ENCODE measurements at regions not wholly inside any gene's neighbourhood (a gene's known extent, or its start where the extent isn't known, plus 50 kb on each side); places are given as distances from the start of the nearest gene placed in this dataset.

DNA sequence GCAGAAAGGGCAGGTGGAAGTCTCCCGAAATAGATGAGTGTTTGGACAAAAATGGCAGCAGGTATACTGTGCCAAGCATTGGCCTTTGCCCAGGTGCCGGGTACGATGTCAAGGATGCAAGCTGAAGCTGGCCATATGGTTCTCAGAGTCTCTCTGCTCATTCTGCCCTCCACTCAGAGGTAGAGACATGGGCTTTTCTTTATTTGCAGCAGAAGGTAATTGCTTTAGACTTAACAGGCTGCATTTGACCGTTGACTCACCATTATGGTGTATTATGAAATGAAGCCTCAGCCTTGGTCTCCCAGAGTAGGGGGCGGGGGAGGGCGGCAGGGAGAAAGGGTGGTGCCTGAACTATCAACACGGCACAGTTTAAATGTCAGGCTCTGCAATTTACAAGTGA is 969.1 kb upstream of the EEF2KMT start:
- no peaks in the 10 kb centered on the region for H3K4me1 ChIP-seq (ENCODE audit: control insufficient read depth, extremely low read depth, insufficient read depth, low read length)
- DNase-seq (ENCODE audit: low read depth, low spot score) (no peak), FAIRE-seq (no peak)
- POLR2A ChIA-PET, result no interaction called here
- no peak overlapping the region for H3K27ac ChIP-seq (ENCODE audit: insufficient read depth, low read depth, low read length)
- intact Hi-C loops (cut with micrococcal nuclease), result no loop called here
- H3K4me2 ChIP-seq (ENCODE audit: insufficient read depth, low read length), result no peak overlapping the region
- H3K9me3 ChIP-seq (replicated peaks; ENCODE audit: control insufficient read depth, insufficient read depth, low read length), result peaks cover 5% of the 10 kb centered on the region
- no peak overlapping the region for H3K4me3 ChIP-seq (replicated peaks in 1 of 3; ENCODE audit: insufficient read depth in 1 of 3, low read depth in 1 of 3, low read length in 3 of 3)
- no peaks in the 10 kb centered on the region for H3K27me3 ChIP-seq (ENCODE audit: control insufficient read depth in 2 of 2, insufficient read depth in 2 of 2, low read length in 2 of 2)
- TF ChIP-seq, protein P1, sequence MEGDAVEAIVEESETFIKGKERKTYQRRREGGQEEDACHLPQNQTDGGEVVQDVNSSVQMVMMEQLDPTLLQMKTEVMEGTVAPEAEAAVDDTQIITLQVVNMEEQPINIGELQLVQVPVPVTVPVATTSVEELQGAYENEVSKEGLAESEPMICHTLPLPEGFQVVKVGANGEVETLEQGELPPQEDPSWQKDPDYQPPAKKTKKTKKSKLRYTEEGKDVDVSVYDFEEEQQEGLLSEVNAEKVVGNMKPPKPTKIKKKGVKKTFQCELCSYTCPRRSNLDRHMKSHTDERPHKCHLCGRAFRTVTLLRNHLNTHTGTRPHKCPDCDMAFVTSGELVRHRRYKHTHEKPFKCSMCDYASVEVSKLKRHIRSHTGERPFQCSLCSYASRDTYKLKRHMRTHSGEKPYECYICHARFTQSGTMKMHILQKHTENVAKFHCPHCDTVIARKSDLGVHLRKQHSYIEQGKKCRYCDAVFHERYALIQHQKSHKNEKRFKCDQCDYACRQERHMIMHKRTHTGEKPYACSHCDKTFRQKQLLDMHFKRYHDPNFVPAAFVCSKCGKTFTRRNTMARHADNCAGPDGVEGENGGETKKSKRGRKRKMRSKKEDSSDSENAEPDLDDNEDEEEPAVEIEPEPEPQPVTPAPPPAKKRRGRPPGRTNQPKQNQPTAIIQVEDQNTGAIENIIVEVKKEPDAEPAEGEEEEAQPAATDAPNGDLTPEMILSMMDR (IDR thresholded peaks at IDR 0.05; ENCODE audit: extremely low read depth in 1 of 2, insufficient read depth in 1 of 2, low read depth in 1 of 2, low read length in 2 of 2), result no peak
- H3K36me3 ChIP-seq (ENCODE audit: control insufficient read depth in 2 of 2, extremely low read depth in 1 of 2, insufficient read depth in 2 of 2, low read length in 2 of 2), result no peaks in the 10 kb centered on the region
- dilution Hi-C loops (cut with MboI; ENCODE audit: extremely low pct_ligation_motif_present, low sequenced_read_pairs), result no loop called here
- no peaks in the 10 kb centered on the region for H3K9me1 ChIP-seq (replicated peaks; ENCODE audit: control insufficient read depth, extremely low read depth, insufficient read depth, low read length)
- no peaks in the 10 kb centered on the region for H3K79me2 ChIP-seq (ENCODE audit: control insufficient read depth, insufficient read depth, low read length)
- no TSS peak for BruUV-seq (replicated peaks)
- CTCF ChIA-PET, result no interaction called here
- H2AFZ ChIP-seq (ENCODE audit: low read depth, low read length), result no peak overlapping the region
- H3K9ac ChIP-seq (replicated peaks; ENCODE audit: extremely low read depth, insufficient read depth, low read length), result no peak overlapping the region
- no peaks in the 10 kb centered on the region for H4K20me1 ChIP-seq (replicated peaks; ENCODE audit: control insufficient read depth, extremely low read depth, insufficient read depth, low read length)

DNA sequence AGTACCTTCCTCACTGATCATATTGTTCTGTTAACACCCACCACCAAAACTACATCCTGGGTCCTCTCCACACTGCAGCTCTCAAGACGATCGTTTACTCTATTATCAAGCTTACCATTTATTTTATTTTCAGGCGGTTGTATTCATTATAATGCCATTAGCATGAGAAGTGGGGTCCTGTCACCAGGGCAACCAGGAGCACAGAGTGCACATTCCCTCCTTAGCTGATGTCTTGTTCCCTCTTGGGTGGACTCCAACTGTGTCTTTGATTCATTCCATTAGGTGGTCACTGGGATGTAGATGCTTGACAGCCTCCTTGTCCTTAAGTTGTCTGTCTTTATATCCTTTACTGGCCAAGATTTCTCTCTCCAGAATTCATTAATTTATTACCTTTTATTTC is 965.9 kb upstream of the EEF2KMT start:
- Histone ChIP-seq H3K79me2 (ENCODE audit: control insufficient read depth, insufficient read depth, low read length) (no peaks in the 10 kb centered on the region), H3K36me3 (ENCODE audit: control insufficient read depth in 2 of 2, extremely low read depth in 1 of 2, insufficient read depth in 2 of 2, low read length in 2 of 2) (no peaks in the 10 kb centered on the region), H4K20me1 (replicated peaks; ENCODE audit: control insufficient read depth, extremely low read depth, insufficient read depth, low read length) (no peaks in the 10 kb centered on the region), H3K27me3 (ENCODE audit: control insufficient read depth in 2 of 2, insufficient read depth in 2 of 2, low read length in 2 of 2) (no peaks in the 10 kb centered on the region), H3K4me3 (replicated peaks in 1 of 3; ENCODE audit: insufficient read depth in 1 of 3, low read depth in 1 of 3, low read length in 3 of 3) (no peak overlapping the region), H3K9me3 (replicated peaks; ENCODE audit: control insufficient read depth, insufficient read depth, low read length) (peaks cover 5% of the 10 kb centered on the region), H3K27ac (ENCODE audit: insufficient read depth, low read depth, low read length) (no peak overlapping the region), H2AFZ (ENCODE audit: low read depth, low read length) (no peak overlapping the region), H3K4me2 (ENCODE audit: insufficient read depth, low read length) (no peak overlapping the region), H3K4me1 (ENCODE audit: control insufficient read depth, extremely low read depth, insufficient read depth, low read length) (no peaks in the 10 kb centered on the region), H3K9ac (replicated peaks; ENCODE audit: extremely low read depth, insufficient read depth, low read length) (no peak overlapping the region), H3K9me1 (replicated peaks; ENCODE audit: control insufficient read depth, extremely low read depth, insufficient read depth, low read length) (no peaks in the 10 kb centered on the region)
- ChIA-PET CTCF (no interaction called here), POLR2A (no interaction called here)
- no peak for FAIRE-seq
- dilution Hi-C loops (cut with MboI; ENCODE audit: extremely low pct_ligation_motif_present, low sequenced_read_pairs), result no loop called here
- no peak for DNase-seq (ENCODE audit: low read depth, low spot score)
- TF ChIP-seq GATA2 (IDR thresholded peaks at IDR 0.05; ENCODE audit: insufficient read depth, insufficient read length, low read depth, low read length) (no peak), POLR2A (IDR thresholded peaks at IDR 0.05; ENCODE audit: low read depth, low read length) (no peak), JUN (IDR thresholded peaks at IDR 0.05; ENCODE audit: borderline replicate concordance, insufficient read depth, insufficient read length, low read depth) (no peak), MYC (IDR thresholded peaks at IDR 0.05; ENCODE audit: low read depth, low read length) (no peak), FOS (IDR thresholded peaks at IDR 0.05; ENCODE audit: borderline replicate concordance, insufficient read depth, low read length) (no peak), POLR2AphosphoS5 (IDR thresholded peaks at IDR 0.05; ENCODE audit: insufficient read depth, low read depth, low read length) (no peak), EZH2 (IDR thresholded peaks at IDR 0.05; ENCODE audit: borderline replicate concordance, low read depth, low read length, severe bottlenecking) (no peak)
- TF ChIP-seq, protein P2, sequence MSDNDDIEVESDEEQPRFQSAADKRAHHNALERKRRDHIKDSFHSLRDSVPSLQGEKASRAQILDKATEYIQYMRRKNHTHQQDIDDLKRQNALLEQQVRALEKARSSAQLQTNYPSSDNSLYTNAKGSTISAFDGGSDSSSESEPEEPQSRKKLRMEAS (IDR thresholded peaks at IDR 0.05; ENCODE audit: insufficient read depth, insufficient read length), result no peak
- TF ChIP-seq, protein P1 (IDR thresholded peaks at IDR 0.05; ENCODE audit: extremely low read depth in 1 of 2, insufficient read depth in 1 of 2, low read depth in 1 of 2, low read length in 2 of 2), result no peak
- BruUV-seq (replicated peaks), result no TSS peak
- intact Hi-C loops (cut with micrococcal nuclease), result no loop called here
